ENCODE measurements at regions not wholly inside any gene's neighbourhood (a gene's known extent, or its start where the extent isn't known, plus 50 kb on each side); places are given as distances from the start of the nearest gene placed in this dataset.

DNA sequence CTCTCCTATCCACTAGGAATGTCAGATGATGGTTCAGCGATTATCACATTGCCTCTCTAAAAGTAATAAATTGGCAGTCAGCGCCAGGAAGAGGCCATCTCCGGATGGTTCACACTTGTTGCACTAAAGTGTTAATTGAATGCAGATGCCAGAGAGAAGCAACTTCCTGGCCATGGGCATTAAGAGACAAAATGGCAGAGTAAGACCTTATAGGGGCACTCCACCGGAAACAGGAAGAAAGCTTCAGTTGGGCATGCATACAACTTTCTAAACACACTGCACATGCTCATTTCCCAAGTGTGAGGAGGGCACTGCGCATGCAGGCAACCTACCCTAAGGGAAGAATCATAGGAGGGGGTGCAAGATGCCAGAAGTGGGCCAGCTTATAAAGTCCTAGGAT lies 71.7 kb upstream of the AUTS2 start:
- no peaks in the 10 kb centered on the region for H3K27me3 ChIP-seq (ENCODE audit: control insufficient read depth, insufficient read depth, low read length)
- FAIRE-seq (no peak), DNase-seq (ENCODE audit: low read depth) (no peak)
- TF ChIP-seq, protein P1, sequence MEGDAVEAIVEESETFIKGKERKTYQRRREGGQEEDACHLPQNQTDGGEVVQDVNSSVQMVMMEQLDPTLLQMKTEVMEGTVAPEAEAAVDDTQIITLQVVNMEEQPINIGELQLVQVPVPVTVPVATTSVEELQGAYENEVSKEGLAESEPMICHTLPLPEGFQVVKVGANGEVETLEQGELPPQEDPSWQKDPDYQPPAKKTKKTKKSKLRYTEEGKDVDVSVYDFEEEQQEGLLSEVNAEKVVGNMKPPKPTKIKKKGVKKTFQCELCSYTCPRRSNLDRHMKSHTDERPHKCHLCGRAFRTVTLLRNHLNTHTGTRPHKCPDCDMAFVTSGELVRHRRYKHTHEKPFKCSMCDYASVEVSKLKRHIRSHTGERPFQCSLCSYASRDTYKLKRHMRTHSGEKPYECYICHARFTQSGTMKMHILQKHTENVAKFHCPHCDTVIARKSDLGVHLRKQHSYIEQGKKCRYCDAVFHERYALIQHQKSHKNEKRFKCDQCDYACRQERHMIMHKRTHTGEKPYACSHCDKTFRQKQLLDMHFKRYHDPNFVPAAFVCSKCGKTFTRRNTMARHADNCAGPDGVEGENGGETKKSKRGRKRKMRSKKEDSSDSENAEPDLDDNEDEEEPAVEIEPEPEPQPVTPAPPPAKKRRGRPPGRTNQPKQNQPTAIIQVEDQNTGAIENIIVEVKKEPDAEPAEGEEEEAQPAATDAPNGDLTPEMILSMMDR (IDR thresholded peaks at IDR 0.05; ENCODE audit: insufficient read depth, low read length, severe bottlenecking) = no peak
- no peak overlapping the region for H3K4me3 ChIP-seq (ENCODE audit: low read depth, low read length)
- H3K36me3 ChIP-seq (ENCODE audit: control insufficient read depth, insufficient read depth, low read length) = no peaks in the 10 kb centered on the region

DNA sequence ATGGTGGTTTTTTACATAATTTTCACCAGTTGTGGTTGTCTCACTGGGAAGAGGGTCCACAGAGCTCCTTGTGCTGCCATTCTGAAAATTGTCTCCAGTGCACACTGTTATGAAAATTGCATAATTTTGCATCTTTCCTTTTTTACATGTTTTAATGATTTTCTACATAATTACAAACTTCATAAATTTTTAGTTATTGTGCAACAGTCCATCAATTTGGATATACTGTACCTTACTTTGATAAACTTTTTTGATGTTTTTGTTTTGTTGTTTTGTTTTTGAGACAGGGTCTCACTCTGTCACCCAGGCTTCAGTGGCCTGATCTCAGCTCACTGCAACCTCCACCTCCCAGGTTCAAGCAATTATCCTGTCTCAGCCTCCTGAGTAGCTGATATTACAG lies 70.6 kb upstream of the AUTS2 start:
- FAIRE-seq (no peak), DNase-seq (ENCODE audit: low read depth) (no peak)
- no peak overlapping the region for H3K4me3 ChIP-seq (ENCODE audit: low read depth, low read length)
- no peaks in the 10 kb centered on the region for H3K36me3 ChIP-seq (ENCODE audit: control insufficient read depth, insufficient read depth, low read length)
- TF ChIP-seq, protein P1 (IDR thresholded peaks at IDR 0.05; ENCODE audit: insufficient read depth, low read length, severe bottlenecking) = no peak
- H3K27me3 ChIP-seq (ENCODE audit: control insufficient read depth, insufficient read depth, low read length) = no peaks in the 10 kb centered on the region

GRCh38 chr7:69531050-69531449 lies 67.2 kb upstream of the AUTS2 start:
- no peak for FAIRE-seq
- Histone ChIP-seq H3K36me3 (ENCODE audit: control insufficient read depth, insufficient read depth, low read length) (no peaks in the 10 kb centered on the region), H3K27me3 (ENCODE audit: control insufficient read depth, insufficient read depth, low read length) (no peaks in the 10 kb centered on the region), H3K4me3 (ENCODE audit: low read depth, low read length) (no peak overlapping the region)
- TF ChIP-seq, protein P1 (IDR thresholded peaks at IDR 0.05; ENCODE audit: insufficient read depth, low read length, severe bottlenecking) = no peak
- DNase-seq (ENCODE audit: low read depth) = no peak

DNA sequence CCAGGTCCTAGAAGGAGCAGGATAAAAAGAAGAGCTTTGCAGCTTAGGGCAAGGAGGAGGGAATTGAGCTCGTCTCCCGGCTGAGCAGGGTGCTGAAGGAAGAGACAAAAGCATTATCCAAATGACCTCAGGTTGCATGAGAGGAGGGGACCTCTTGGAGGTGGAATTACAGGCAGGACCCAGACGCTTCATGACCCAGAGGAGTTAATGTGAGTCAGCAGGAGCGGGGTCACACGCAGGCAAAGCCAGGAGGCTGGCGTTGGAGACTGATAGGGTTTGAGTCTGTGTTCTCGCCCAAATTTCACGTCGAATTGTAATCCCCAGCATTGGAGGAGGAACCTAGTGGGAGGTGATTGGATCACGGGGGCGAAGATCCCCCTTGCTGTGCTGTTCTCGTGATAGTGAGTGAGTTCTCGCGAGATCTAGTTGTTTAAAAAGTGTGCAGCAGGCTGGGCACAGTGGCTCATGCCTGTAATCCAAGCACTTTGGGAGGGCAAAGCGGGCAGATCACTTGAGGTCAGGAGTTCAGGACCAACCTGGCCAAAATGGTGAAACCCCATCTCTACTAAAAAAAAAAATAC lies 63.7 kb upstream of the AUTS2 start:
- no peak overlapping the region for H3K4me3 ChIP-seq (ENCODE audit: low read depth, low read length)
- H3K27me3 ChIP-seq (ENCODE audit: control insufficient read depth, insufficient read depth, low read length) = no peaks in the 10 kb centered on the region
- FAIRE-seq (no peak), DNase-seq (ENCODE audit: low read depth) (no peak)
- TF ChIP-seq, protein P1 (IDR thresholded peaks at IDR 0.05; ENCODE audit: insufficient read depth, low read length, severe bottlenecking) = no peak
- no peaks in the 10 kb centered on the region for H3K36me3 ChIP-seq (ENCODE audit: control insufficient read depth, insufficient read depth, low read length)

GRCh38 chr7:69537691-69538090 lies 60.6 kb upstream of the AUTS2 start:
- FAIRE-seq (no peak), DNase-seq (ENCODE audit: low read depth) (no peak)
- Histone ChIP-seq H3K27me3 (ENCODE audit: control insufficient read depth, insufficient read depth, low read length) (no peaks in the 10 kb centered on the region), H3K36me3 (ENCODE audit: control insufficient read depth, insufficient read depth, low read length) (no peaks in the 10 kb centered on the region), H3K4me3 (ENCODE audit: low read depth, low read length) (no peak overlapping the region)
- TF ChIP-seq, protein P1 (IDR thresholded peaks at IDR 0.05; ENCODE audit: insufficient read depth, low read length, severe bottlenecking) = no peak

DNA sequence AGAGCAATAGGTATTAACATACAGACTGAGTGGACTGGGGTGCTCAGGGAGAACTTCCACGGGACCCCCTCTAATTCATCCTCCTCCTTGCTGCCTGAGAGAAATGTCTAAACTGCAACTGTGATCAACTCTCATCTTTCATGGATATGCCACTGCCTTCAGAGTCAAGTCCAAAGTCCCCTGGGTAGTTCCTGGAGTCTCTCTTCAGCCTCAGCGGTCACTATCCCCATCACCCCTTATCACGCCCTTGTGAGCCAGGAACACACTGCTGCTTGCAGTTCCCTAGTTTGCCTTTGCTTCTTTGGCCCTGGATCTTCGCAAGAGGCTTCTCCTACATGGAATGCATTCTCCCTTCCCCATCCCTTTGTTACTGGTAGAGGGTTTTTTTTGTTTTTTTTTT lies 58.7 kb upstream of the AUTS2 start:
- H3K4me3 ChIP-seq (ENCODE audit: low read depth, low read length) = no peak overlapping the region
- no peaks in the 10 kb centered on the region for H3K36me3 ChIP-seq (ENCODE audit: control insufficient read depth, insufficient read depth, low read length)
- H3K27me3 ChIP-seq (ENCODE audit: control insufficient read depth, insufficient read depth, low read length) = no peaks in the 10 kb centered on the region
- DNase-seq (ENCODE audit: low read depth) (no peak), FAIRE-seq (no peak)
- TF ChIP-seq, protein P1 (IDR thresholded peaks at IDR 0.05; ENCODE audit: insufficient read depth, low read length, severe bottlenecking) = no peak
